Stimulated activated CD8-positive, alpha-beta memory T cell treated with anti-CD3 and anti-CD28 coated beads, Interleukin-15, amount 100 ng/mL, for 24 hours (primary cell): ENCODE measurements at regions not wholly inside any gene's neighbourhood (a gene's known extent, or its start where the extent isn't known, plus 50 kb on each side); places are given as distances from the start of the nearest gene placed in this dataset.
"Not testable (repeated sequence)": the region's sequence is repeated elsewhere in the genome, so short reads cannot be mapped to it uniquely, and the experiment has no call there.

Experiments used
- DNase-seq: peaks from one replicate; pipeline ENCODE4 v3.0.0-alpha.2; 2020; ENCODE audit warnings: low read depth

DNA sequence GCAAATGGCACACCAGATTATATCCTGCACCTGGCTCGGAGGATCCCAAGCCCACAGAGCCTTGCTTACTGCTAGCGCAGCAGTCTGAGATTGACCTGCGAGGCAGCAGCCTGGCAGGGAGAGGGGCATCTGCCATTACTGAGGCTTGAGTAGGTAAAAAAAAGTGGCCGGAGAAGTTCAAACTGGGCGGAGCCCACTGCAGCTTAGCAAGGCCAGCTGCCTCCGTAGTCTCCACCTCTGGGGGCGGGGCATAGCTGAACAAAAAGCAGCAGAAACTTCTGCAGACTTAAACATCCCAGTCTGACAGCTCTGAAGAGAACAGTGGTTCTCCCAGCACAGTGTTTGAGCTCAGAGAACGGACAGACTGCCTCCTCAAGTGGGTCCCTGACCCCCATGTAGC is 85.4 kb upstream of the TMEM170B start:
- not testable (repeated sequence) for DNase-seq

DNA sequence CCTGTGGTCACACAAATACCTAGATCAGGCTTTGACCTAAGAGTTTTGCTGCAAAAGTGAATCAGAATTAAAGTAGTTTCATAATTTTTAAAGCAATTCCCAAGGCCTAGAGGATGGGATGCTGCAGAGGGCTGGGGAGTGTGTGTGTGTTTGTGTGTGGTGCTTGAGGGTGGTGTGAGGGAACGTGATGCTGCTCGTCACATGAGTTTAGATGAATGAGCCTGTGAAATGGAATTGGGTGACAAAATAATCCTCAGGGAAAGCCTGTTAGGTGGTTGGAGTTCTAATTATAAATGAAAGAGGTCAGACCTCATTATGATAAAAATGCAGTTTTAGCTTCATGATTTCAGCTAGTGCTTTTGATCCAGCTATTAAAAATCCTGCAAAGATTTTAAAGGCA is 87.5 kb upstream of the TMEM170B start:
- DNase-seq: no peak

DNA sequence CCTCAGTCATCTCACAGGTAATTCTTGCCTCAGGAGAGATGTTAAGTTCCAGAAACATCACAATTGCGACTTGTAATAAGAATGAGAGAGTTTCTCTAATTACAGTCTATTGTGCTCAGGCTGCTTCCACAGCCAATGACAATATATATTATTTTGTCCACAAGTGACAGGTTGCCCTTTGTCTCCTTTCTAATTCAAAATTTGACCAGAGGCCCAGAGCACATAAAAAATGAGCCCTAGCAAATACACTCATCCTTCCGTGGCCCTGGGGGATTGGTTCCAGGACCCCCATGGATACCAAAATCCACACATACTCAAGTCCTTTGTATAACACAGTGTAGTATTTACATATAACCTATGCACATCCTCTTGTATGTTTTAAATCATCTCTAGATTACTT is 88.1 kb upstream of the TMEM170B start:
- DNase-seq: no peak

DNA sequence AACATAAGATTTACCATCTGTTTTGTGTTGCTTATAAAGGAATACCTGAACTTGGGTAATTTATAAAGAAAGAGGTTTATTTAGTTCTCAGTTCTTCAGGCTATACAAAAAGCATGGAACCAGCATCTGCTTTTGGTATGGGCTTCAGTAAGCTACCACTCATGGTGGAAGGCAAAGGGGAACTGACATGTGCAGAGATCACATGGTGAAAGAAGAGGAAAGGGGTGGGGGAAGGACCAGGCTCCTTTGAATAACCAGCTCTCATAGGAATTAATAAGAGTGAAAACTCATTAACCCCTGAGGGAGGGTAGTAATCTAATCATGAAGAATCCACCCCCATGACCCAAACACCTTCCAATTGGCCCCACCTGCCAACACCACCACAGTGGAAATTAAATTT is 89.5 kb upstream of the TMEM170B start:
- DNase-seq: no peak

DNA sequence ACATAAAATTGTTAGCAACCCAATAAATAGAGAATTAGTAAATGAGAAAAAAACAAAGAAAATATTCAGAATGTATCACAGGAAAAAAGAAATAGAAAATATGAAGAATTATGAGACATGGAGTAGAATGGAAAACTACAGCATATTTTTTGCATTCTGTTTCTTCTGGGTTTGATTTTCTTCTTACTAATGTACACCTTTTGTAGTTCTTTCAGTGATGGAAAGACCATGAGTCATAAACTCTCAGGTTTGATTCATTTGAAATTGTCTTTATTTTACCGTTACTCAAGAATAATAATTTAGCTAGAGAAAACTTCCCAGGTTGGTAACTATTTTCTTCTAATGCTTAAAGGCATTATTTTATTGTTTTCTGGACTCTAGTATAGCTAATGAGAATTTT is 90.3 kb upstream of the TMEM170B start:
- DNase-seq: no peak

DNA sequence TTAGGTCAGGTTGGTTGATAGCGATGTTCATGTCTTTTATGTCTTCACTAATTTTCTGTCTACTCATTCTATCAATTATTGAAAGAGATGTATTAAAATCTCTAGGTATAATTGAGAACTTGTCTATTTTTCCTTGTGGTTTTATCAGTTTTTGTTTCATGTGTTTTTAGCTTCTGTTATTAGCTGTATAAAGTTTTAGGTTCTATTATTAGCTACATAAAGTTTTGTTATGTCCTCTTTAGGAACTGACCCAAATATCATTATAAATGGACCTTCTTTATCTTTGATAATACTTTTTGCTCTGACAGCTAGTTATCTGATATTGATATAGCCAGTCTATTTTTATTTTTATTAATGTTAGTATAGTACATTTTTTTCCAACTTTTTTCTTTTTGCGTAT is 92.4 kb upstream of the TMEM170B start:
- no peak for DNase-seq

DNA sequence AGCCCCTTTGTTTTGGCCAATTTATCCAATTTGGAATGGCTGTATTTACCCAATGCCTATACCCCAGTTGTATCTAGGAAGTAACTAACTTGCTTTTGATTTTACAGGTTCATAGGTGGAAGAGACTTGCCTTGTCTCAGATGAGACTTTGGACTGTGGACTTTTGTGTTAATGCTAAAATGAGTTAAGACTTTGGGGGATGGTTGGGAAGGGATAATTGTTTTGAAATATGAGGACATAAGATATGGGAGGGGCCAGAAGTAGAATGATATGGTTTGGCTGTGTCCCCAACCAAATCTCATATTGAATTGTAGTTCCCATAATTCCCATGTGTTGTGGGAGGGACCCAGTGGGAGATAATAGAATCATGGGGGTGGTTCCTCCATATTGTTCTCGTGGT is 94.4 kb upstream of the TMEM170B start:
- DNase-seq: not testable (repeated sequence)

DNA sequence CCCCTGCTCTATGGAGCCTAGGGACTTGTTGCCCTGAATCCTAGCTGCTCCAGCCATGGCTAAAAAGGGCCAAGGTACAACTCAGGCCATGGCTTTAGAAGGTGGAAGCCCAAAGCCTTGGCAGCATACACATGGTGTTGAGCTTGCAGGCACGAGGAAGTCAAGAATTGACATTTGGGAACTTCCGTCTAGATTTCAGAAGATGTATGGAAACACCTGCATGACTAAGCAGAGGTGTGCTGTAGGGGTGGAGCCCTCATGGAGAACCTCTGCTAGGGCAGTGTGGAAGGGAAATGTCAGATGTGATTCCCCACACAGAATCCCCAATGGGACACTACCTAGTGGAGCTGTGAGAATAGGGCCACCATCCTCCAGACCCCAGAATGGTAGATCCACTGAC is 95.1 kb upstream of the TMEM170B start:
- DNase-seq: no peak

DNA sequence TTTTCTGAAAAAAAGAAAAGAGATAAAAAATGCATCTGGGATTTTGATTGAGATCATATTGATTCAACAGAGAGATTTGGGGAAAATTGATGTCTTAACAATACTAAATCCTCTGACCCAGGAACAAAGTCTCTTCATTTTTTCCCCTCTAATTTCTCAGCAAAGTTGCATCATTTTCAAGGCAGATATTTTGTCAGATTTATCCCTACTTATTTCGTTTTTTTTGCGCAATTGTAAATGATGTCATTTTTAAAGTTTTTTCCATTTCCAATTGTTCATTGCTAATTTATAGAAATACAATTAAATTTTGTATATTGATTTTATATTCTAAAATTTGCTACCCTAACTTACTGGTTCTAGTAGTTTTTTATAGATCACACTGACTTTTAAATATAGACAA is 97.7 kb upstream of the TMEM170B start:
- no peak for DNase-seq

DNA sequence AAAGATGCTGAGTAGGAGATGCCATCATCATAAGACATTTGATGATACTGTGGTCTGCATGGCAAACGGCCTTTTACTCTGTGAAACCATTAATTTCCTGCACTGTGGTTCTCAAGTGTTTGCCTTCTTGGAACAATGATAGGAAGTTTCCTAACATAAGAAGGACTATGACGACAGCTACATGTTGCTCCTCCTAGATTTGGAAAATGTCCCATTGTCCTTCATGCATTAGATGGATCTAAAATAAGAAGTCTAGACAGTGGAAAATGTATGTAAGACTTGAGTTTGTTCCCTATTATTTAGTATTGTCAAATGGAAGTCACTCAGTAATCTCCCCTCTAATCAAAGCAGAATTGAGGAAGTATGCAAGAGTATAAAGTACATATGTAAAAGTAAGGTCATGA is 98.5 kb upstream of the TMEM170B start:
- DNase-seq: no peak

DNA sequence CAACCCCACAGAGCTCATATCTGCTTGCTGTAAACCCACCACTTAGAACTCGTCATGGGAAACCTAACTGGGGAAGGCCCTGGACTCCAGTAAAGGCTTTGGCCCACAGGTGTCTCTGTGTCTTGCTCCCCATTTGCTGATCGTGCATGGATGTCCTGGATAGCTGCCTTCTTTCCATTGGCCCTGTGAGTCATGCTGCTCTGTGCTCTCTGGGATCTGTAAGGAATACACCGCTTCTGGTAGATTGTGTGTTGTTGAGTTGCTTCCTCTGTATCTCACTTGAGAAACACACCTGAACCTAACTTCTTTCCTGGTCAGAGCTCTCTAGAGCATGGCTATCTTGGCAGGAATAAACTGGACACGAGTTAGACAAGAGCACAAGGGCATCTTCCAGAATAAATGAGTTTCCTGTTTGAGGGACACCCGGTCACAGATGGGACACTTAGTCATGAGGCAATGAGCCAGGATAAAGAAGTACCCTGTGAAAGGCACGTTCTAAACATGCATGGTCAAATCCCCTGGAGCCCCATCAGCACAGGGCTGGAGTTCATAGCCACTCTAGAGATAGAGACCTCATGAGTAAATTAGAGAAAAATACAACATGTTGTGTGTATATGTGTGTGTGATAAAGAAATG is 99.6 kb upstream of the TMEM170B start:
- no peak for DNase-seq

DNA sequence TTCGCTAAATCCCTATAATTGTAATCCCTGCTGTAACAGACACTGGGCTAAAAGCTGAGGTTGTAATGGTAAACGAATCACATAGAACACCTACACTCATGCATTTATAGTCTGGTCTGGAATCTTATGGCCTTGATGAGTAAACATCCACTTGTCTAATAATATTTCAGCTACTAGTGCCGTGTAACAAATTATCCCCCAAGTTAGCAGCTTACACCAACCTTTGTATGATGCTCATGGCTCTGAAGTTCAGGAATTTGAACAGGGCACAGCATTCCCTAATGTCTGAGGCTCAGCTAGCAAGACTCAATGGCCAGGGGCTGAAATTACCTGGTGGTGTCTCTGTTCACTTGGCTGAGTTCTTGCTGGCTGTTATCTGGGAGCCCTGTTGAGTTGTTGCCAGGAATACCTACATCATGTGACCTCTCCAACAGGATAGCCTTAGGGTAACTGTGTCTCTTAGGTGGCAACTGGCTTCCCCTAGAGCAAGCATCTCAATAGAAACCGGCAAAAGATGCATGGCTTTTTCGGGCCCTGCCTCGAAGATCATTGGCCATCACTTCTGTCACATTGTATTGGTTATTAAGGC is 100.9 kb upstream of the TMEM170B start:
- DNase-seq: no peak

DNA sequence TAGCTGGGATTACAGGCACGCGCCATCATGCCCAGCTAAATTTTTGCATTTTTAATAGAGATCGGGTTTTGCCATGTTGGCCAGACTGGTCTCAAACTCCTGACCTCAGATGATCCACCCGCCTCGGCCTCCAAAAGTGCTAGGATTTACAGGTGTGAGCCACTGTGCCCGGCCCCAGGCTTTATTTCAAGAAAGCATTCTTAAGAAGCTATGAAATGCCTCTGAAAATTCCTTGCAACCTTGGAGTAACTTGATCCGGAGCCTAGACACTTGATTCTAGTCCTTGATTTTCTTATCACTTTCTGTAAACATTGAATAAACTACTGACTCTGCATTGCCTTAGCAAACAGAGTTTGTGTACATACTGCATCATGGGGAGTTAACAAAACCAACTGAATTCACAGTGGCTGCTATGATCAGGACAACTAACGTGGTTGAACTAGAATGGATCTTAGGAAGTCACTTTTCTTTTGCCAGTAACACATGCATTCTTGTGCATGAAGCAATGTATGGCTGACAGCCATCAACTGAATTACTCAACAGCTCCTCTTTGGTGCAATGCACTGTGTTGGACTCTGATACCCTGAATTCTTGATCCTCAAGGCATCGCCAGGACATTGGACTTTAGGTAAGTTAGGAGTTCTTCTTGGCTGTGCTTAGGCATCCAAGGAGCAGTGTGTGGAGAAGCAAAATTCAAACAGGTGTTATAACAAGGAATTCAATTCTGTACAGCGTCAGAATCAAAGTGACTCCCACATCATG is 102.8 kb upstream of the TMEM170B start:
- no peak for DNase-seq

DNA sequence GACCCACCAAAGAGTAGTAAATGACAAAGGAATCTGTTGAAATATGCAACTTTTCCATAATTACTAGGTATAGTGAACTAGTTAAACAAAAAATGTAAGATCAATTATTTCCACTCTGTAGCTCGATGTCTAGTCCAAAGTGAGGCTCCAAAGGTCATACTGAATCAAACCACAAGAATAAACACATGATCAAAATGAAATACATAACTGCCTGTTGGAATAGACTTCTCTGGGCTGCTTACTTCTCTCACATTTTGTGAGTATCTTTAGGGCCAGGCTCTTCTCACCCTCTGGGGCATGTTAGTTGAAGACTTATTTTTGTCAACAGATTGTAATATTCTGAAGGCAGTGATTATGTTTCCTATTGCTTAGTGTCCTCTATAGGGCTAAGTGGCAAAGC is 103.7 kb upstream of the TMEM170B start:
- no peak for DNase-seq

DNA sequence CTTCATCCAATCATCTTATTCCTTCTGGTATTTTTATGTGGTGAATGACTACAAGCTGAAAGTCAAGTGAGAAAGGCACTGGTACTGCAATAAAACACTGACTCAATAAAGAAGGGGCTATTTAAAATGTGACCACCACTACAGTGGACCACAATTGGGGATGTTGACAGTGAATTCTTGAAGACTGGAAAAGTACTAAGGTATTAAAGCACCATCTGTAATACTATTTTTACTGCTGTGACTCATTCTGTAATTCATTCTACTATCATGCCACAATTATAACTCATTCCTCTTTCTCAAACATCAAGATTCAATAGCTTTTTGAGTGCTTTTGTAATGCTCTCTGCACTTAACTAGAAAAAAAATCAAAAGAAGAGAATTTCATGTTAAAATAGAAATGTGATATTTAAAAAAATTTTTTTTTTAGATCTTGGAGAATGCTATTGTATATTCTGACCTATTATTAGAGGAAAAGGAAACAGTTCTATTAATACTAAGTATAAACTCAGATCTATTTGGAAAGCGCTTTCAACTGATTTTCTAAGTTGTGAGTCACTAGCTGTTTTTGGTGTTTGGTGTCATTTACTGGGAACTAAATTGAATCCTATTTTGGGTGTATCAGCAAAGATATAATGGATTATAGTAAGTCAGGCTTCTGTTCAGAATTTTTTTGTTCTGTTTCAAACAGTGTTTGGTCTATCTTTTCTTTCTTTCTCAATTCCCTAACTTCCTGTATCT is 104.7 kb upstream of the TMEM170B start:
- no peak for DNase-seq

DNA sequence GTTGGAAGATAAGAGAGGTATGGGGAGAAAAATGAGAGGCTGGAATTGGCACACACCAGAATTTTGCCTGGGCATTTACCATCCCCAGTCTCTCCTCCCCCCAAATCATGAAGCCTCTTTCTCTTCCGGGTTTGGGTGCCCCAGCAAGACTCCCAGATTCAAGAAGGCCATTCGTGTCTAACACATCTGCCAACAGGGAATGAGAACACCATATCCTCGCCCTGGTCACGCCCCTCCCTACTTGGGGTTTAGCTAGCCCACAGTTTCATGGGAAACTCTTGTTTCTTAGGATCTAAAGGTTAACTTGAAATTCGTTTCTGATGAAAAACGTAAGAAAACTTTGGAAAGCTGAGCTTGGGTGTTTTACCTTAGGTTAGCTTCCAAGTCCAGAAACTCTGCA is 105.5 kb upstream of the TMEM170B start:
- DNase-seq: no peak

DNA sequence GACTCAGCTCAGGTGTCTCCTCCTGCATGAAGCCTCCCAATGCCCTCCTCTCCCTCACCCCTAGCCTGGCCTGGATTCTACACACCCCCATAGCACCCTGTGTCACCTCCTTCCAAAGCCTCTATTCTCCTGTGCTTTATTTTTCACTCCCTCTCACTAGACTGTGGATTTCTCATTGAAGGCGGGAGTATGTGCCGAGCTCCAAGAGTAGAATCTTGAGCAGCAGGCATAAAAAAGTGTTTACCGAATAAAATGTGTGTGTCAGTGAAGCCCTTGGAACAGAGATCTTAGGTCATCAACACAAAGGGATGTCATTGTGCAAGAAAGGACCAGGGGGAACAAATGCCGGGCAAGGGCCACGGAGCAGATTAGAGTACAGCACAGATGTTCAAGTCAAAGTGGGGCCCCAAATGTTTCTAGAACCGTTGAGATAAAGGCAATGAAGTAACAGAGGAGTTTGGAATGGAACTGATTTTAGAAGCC is 106.1 kb upstream of the TMEM170B start:
- no peak for DNase-seq

DNA sequence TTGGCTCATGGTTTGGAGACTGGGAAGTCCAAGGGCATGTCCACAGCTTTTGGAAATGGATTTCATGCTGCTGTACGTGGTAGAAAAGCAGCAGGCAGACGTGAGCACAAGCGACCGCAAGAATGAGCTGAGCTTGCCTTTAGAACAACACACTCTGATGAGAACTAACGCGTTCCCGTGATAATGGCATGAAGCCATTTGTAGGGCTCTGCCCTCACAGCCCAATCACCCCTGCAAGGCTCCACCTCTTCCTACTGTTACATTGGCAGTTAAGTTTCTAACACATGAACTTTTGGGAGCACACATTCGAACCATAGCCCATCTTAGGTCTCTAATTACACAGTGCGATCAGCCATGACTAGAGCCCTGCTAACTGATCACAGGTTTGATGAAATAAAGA is 107.5 kb upstream of the TMEM170B start:
- no peak for DNase-seq

DNA sequence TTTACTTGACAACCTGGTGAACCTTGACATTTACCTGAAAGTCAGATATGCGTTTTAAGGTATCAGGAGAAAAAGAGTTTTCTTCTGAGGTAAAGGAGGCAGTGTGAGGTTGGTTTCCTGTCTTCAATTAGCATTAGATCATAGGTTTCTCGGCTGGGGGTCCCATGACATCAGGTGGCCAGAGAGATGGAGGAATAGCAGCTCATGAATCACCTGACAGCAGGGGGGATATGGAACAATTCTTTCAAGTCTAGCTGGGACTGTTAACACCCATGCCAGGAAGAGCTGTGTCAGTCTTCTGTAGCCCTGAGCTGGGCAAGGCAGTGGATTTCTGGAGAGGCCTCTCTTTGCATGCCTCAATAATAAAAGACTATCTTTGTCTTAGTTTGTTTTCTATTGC is 108.0 kb upstream of the TMEM170B start:
- no peak for DNase-seq

DNA sequence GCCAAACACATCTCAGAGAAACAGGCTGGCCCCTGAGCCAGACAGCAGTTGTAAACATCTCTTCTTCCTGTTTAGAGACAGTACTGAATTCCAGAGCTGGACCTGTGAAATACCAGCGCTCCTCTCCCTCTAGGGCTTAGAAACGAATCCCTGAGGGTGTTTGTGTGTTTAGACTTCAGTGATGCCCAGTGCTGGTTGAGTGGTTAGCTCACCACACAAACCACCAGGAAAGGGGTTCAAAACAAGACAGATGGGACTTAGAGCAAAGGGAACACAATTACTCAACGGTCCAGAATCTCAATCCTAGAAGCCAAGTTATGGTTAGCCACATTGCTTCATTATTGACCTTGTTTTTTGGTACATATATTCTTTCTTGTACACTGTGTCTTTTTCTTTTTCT is 108.7 kb upstream of the TMEM170B start:
- DNase-seq: no peak

DNA sequence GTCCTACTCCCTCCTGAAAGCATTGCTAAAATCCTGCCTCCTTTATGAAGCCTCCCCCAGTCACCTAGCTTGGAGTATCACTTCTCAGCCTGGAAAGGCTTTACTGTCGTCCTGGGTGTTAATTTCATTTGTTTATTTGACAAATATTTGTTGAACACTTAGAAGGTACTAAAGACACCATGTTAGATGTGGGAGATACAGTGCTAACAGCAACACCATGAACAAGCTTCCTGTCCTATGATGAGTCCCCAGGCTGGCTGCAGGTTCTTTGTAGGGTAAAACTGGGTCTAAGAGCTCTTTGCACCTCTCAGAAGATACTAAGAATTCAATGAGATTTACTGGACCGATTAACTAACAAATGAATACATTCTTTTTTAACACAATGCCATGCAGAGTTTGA is 109.2 kb upstream of the TMEM170B start:
- no peak for DNase-seq

DNA sequence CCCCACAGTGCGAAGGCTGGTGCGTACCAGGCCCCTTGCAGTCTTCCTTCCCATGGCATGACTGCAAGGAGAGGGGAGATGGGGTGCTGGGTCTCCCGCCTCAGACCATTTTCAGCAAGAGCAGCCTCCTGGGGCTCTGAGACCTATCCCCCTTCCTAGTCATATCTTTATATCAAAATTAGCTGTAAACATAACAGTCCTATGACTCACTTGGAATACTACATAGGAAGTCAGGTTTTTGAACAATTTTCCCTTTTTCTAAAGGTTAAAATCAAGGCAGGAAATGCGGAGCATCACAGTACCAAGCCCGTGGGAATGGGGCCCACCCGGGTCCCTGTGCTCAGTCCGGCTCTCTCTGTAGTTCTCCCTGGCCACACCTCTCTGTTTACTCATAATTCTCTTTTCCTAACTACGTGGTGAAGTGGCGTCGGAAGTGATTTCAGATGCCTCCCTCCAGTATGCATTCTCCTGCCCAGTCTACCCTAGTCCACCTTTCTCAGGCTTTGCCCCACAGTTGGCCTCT is 109.8 kb upstream of the TMEM170B start:
- no peak for DNase-seq
